ENCODE measurements at regions not wholly inside any gene's neighbourhood (a gene's known extent, or its start where the extent isn't known, plus 50 kb on each side); places are given as distances from the start of the nearest gene placed in this dataset.

GRCh38 chr15:97547381-97547780 is 413.1 kb upstream of the ARRDC4 start:
- DNase-seq (ENCODE audit: low read depth in 1 of 2, low spot score in 1 of 2): no peak

- no peak for DNase-seq (ENCODE audit: low read depth in 1 of 2, low spot score in 1 of 2)
These were observed 399.0 kb upstream of the ARRDC4 start for GRCh38 chr15:97561529-97561928.

GRCh38 chr15:97563516-97563915 is 397.0 kb upstream of the ARRDC4 start:
- DNase-seq (ENCODE audit: low read depth in 1 of 2, low spot score in 1 of 2): no peak

- DNase-seq (ENCODE audit: low read depth in 1 of 2, low spot score in 1 of 2): no peak
These were observed 393.5 kb upstream of the ARRDC4 start for GRCh38 chr15:97566961-97567360.

- no peak for DNase-seq (ENCODE audit: low read depth in 1 of 2, low spot score in 1 of 2)
These were observed 393.1 kb upstream of the ARRDC4 start for GRCh38 chr15:97567411-97567810.

- no peak for DNase-seq (ENCODE audit: low read depth in 1 of 2, low spot score in 1 of 2)
These were observed 383.4 kb upstream of the ARRDC4 start for GRCh38 chr15:97576929-97577645.

GRCh38 chr15:97585408-97585807 is 375.1 kb upstream of the ARRDC4 start:
- no peak for DNase-seq (ENCODE audit: low read depth in 1 of 2, low spot score in 1 of 2)

GRCh38 chr15:97592778-97593177 is 367.7 kb upstream of the ARRDC4 start:
- no peak for DNase-seq (ENCODE audit: low read depth in 1 of 2, low spot score in 1 of 2)

- DNase-seq (ENCODE audit: low read depth in 1 of 2, low spot score in 1 of 2): no peak
These were observed 362.7 kb upstream of the ARRDC4 start for GRCh38 chr15:97597801-97598200.

GRCh38 chr15:97598353-97598798 is 362.1 kb upstream of the ARRDC4 start:
- no peak for DNase-seq (ENCODE audit: low read depth in 1 of 2, low spot score in 1 of 2)

GRCh38 chr15:97600190-97600589 is 360.3 kb upstream of the ARRDC4 start:
- DNase-seq (ENCODE audit: low read depth in 1 of 2, low spot score in 1 of 2): no peak

GRCh38 chr15:97604677-97605076 is 355.8 kb upstream of the ARRDC4 start:
- no peak for DNase-seq (ENCODE audit: low read depth in 1 of 2, low spot score in 1 of 2)

- DNase-seq (ENCODE audit: low read depth in 1 of 2, low spot score in 1 of 2): no peak
These were observed 345.4 kb upstream of the ARRDC4 start for GRCh38 chr15:97615114-97615513.

GRCh38 chr15:97623091-97623661 is 337.3 kb upstream of the ARRDC4 start:
- no peak for DNase-seq (ENCODE audit: low read depth in 1 of 2, low spot score in 1 of 2)

- DNase-seq (ENCODE audit: low read depth in 1 of 2, low spot score in 1 of 2): no peak
These were observed 332.9 kb upstream of the ARRDC4 start for GRCh38 chr15:97627634-97628033.

- no peak for DNase-seq (ENCODE audit: low read depth in 1 of 2, low spot score in 1 of 2)
These were observed 314.7 kb upstream of the ARRDC4 start for GRCh38 chr15:97645758-97646157.

GRCh38 chr15:97648728-97649127 is 311.8 kb upstream of the ARRDC4 start:
- no peak for DNase-seq (ENCODE audit: low read depth in 1 of 2, low spot score in 1 of 2)

GRCh38 chr15:97652041-97652440 is 308.5 kb upstream of the ARRDC4 start:
- no peak for DNase-seq (ENCODE audit: low read depth in 1 of 2, low spot score in 1 of 2)

GRCh38 chr15:97652700-97653167 is 307.8 kb upstream of the ARRDC4 start:
- no peak for DNase-seq (ENCODE audit: low read depth in 1 of 2, low spot score in 1 of 2)

- no peak for DNase-seq (ENCODE audit: low read depth in 1 of 2, low spot score in 1 of 2)
These were observed 306.6 kb upstream of the ARRDC4 start for GRCh38 chr15:97653896-97654295.

- no peak for DNase-seq (ENCODE audit: low read depth in 1 of 2, low spot score in 1 of 2)
These were observed 305.9 kb upstream of the ARRDC4 start for GRCh38 chr15:97654481-97655076.

GRCh38 chr15:97661796-97662195 is 298.7 kb upstream of the ARRDC4 start:
- no peak for DNase-seq (ENCODE audit: low read depth in 1 of 2, low spot score in 1 of 2)

Data from activated CD4-positive, alpha-beta T cell treated with anti-CD3 and anti-CD28 coated beads, Interleukin-2, amount 50 U/mL, for 24 hours (primary cell).